Tibial nerve (tissue), 4 donors: ENCODE measurements at regions not wholly inside any gene's neighbourhood (a gene's known extent, or its start where the extent isn't known, plus 50 kb on each side); places are given as distances from the start of the nearest gene placed in this dataset.

Source experiments
- DNase-seq, 2 donors: peaks; one replicate each; pipeline ENCODE4 v3.0.0-alpha.2; 2019; ENCODE audit warnings: low spot score in 2 of 2
- H3K27ac ChIP-seq, 4 donors: fragments of 200-600 bp; sonication (generic) in 3 of 4; one replicate each; pipeline ENCODE4 v1.5.1; 2017 to 2019; ENCODE audit warnings: mild to moderate bottlenecking in 1 of 4
- H3K27me3 ChIP-seq, 2 donors: fragments of 200-600 bp; sonication (generic) in 1 of 2; one replicate each; pipeline versions ENCODE4 v1.5.1 to v1.6.0; 2017 to 2019
- H3K36me3 ChIP-seq, 3 donors: fragments of 200-600 bp; sonication (generic); one replicate each; pipeline ENCODE4 v1.5.1; 2018 to 2019
- H3K4me1 ChIP-seq, 4 donors: fragments of 200-600 bp; sonication (generic) in 3 of 4; one replicate each; pipeline ENCODE4 v1.5.1; 2017 to 2019
- H3K4me3 ChIP-seq, 4 donors: fragments of 200-600 bp; sonication (generic) in 3 of 4; one replicate each; pipeline ENCODE4 v1.5.1; 2017 to 2019; ENCODE audit warnings: mild to moderate bottlenecking in 1 of 4, moderate library complexity in 1 of 4
- H3K9me3 ChIP-seq, 4 donors: fragments of 200-600 bp; sonication (generic) in 3 of 4; one replicate each; pipeline ENCODE4 v1.5.1; 2017 to 2019
- CTCF ChIP-seq, 5 experiments: fragments of 200-600 bp in 3 of 5; fragments of 450-650 bp in 2 of 5; sonication (generic) in 3 of 5; IDR thresholded peaks; one replicate each; pipeline ENCODE4 v1.5.1; 2016 to 2019; ENCODE audit warnings: antibody characterized with exemption in 5 of 5, mild to moderate bottlenecking in 3 of 5, moderate library complexity in 2 of 5
- EP300 ChIP-seq, 2 donors: sonication (generic); formaldehyde crosslinking; IDR thresholded peaks; one replicate each; pipeline ENCODE4 v1.6.1; 2017; ENCODE audit warnings: antibody characterized with exemption in 2 of 2, mild to moderate bottlenecking in 1 of 2
- POLR2A ChIP-seq, 2 donors: fragments of 450-650 bp; IDR thresholded peaks; one replicate each; pipeline ENCODE4 v1.6.1; 2017; ENCODE audit warnings: antibody characterized with exemption in 2 of 2, mild to moderate bottlenecking in 2 of 2, moderate library complexity in 2 of 2
- WGBS, 2 donors: methylation state at CpG; one replicate each; pipeline ENCODE4 v1.1.5; 2018; 5-methylcytosine and 5-hydroxymethylcytosine counted together

- no peak for DNase-seq
- WGBS, 2 donors = 60 to 66% methylated on average over 2 of the region's 2 CpGs
- TF ChIP-seq POLR2A (IDR thresholded peaks at IDR 0.05) (no peak), EP300 (IDR thresholded peaks at IDR 0.05) (no peak)
Observed at GRCh38 chr14:84809158-84809557, 720.8 kb upstream of the FLRT2 start.

DNA sequence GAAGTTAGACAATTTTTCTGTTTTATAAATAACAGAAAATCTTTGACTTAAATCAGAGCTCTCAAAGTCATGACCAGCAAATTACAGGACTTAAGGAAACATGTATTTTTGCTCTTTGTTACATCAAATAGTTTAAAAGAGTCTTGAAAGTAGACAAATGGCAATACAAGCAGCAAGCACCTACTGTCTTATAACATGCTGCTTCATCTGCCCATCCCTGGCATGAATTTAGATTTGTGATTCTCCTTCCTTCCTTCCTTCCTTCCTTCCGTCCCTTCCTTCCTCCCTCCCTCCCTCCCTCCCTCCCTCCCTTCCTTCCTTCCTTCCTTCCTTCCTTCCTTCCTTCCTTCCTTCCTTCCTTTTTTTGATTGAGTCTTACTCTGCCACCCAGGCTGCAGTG lies 715.6 kb upstream of the FLRT2 start:
- H3K4me1 ChIP-seq = no peaks in the 10 kb centered on the region
- 82 to 91% methylated on average over 1 of the region's 1 CpG for WGBS, 2 donors
- no peak overlapping the region for H3K4me3 ChIP-seq
- H3K36me3 ChIP-seq = no peaks in the 10 kb centered on the region
- no peak overlapping the region for H3K27ac ChIP-seq
- DNase-seq = no peak
- H3K9me3 ChIP-seq = no peaks in the 10 kb centered on the region
- TF ChIP-seq CTCF (IDR thresholded peaks at IDR 0.05) (no peak), EP300 (IDR thresholded peaks at IDR 0.05) (no peak), POLR2A (IDR thresholded peaks at IDR 0.05) (no peak)
- H3K27me3 ChIP-seq = no peaks in the 10 kb centered on the region

More at GRCh38 chr14:84809158-84809557, 720.8 kb upstream of the FLRT2 start:
- H3K9me3 ChIP-seq = no peaks in the 10 kb centered on the region
- no peak overlapping the region for H3K27ac ChIP-seq
- peaks cover 0 to 9% (median 0%) of the 10 kb centered on the region in 4 donors for H3K4me1 ChIP-seq
- no peak overlapping the region for H3K4me3 ChIP-seq
- H3K36me3 ChIP-seq = no peaks in the 10 kb centered on the region
- H3K27me3 ChIP-seq = no peaks in the 10 kb centered on the region

DNA sequence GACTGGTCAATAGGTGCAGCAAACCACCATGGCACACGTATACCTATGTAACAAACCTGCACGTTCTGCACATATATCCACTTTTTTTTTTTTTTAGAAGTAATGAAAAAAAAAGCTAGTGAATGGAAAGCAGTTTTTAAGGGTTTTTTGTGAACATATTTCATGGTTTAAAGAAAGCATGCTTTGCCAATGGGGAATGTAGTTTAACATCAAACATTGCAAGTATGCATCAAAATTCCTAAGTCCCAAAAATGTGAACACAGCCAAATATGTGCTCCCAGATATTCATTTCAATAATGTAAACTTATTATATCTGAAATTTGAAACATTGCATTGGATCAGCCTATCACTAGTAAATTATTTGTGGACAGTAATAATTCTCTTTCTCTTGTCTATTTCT lies 710.4 kb upstream of the FLRT2 start:
- Histone ChIP-seq H3K27ac (no peak overlapping the region), H3K4me3 (no peak overlapping the region), H3K36me3 (no peaks in the 10 kb centered on the region), H3K4me1 (no peaks in the 10 kb centered on the region), H3K9me3 (no peaks in the 10 kb centered on the region), H3K27me3 (no peaks in the 10 kb centered on the region)
- 78 to 85% methylated on average over 2 of the region's 2 CpGs for whole genome bisulfite sequencing, 2 donors
- DNase-seq = no peak
- TF ChIP-seq CTCF (IDR thresholded peaks at IDR 0.05) = no peak

DNA sequence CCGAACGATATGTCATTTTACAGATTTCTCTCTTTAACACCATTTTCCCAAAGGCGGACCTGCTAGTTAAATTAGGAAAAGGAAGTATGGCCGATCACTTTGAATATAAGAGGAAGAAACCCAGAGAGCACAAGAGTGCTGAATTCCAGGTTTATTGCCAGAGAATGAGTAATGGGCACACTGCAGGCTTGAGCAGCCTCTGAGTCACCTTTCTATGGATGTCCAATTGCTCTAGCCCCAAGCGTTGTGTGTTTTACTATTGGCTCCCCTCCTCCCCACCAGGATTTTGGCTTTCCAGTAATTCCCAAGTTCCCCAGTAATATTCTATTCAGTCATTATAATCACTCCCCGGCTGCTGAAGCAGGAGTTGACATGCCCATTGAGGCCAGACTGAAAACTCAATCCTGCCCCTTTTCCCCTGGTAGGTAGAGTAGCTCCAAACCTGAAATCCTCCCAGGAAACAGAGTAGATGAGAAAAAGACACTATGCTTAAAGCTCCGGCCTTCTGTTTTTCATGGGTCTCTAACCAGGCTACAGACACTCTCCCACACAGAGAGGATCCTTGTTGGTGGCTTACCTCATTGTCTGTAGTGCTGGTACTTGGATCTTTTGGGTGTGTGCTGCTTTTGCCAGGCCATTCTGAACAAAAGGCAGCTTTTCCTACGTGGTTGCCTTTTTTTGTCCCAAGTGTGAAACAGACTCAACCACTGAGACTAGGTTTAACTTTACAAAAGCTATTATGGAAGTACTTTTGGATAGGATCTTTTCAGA lies 704.3 kb upstream of the FLRT2 start:
- H3K4me3 ChIP-seq = no peak overlapping the region
- H3K36me3 ChIP-seq = peaks cover 0 to 2% (median 0%) of the 10 kb centered on the region in 3 donors
- H3K9me3 ChIP-seq = no peaks in the 10 kb centered on the region
- WGBS, 2 donors = 67 to 71% methylated on average over 8 of the region's 8 CpGs
- H3K27me3 ChIP-seq = no peaks in the 10 kb centered on the region
- DNase-seq = no peak
- H3K27ac ChIP-seq = no peak overlapping the region
- no peak for TF ChIP-seq CTCF (IDR thresholded peaks at IDR 0.05)
- TF ChIP-seq POLR2A (IDR thresholded peaks at IDR 0.05) = no peak
- TF ChIP-seq EP300 (IDR thresholded peaks at IDR 0.05) = no peak
- no peaks in the 10 kb centered on the region for H3K4me1 ChIP-seq

GRCh38 chr14:84826294-84826693 lies 703.6 kb upstream of the FLRT2 start:
- no peaks in the 10 kb centered on the region for H3K27me3 ChIP-seq
- H3K4me3 ChIP-seq = no peak overlapping the region
- no peaks in the 10 kb centered on the region for H3K4me1 ChIP-seq
- H3K36me3 ChIP-seq = peaks cover 0 to 2% (median 0%) of the 10 kb centered on the region in 3 donors
- DNase-seq = no peak
- no peak overlapping the region for H3K27ac ChIP-seq
- 47 to 49% methylated on average over 2 of the region's 2 CpGs for WGBS, 2 donors
- H3K9me3 ChIP-seq = no peaks in the 10 kb centered on the region
- TF ChIP-seq CTCF (IDR thresholded peaks at IDR 0.05) (no peak), EP300 (IDR thresholded peaks at IDR 0.05) (no peak), POLR2A (IDR thresholded peaks at IDR 0.05) (no peak)
